ENCODE measurements at regions not wholly inside any gene's neighbourhood (a gene's known extent, or its start where the extent isn't known, plus 50 kb on each side); places are given as distances from the start of the nearest gene placed in this dataset.
"Not testable (repeated sequence)": the region's sequence is repeated elsewhere in the genome, so short reads cannot be mapped to it uniquely, and the experiment has no call there.

GRCh38 chr4:1524761-1525160, 118.5 kb upstream of the NKX1-1 start:
- no peak overlapping the region for H3K27ac ChIP-seq (ENCODE audit: insufficient read depth, low read length, poor library complexity, severe bottlenecking)
- no peak overlapping the region for H3K4me3 ChIP-seq (ENCODE audit: insufficient read depth, low read depth, low read length, poor library complexity, severe bottlenecking)
- H3K4me1 ChIP-seq (ENCODE audit: control insufficient read depth, insufficient read depth, low read length, poor library complexity, severe bottlenecking), result peaks cover 6% of the 10 kb centered on the region
- no peaks in the 10 kb centered on the region for H3K36me3 ChIP-seq (ENCODE audit: control insufficient read depth, insufficient read depth, low read length)
- H3K9me3 ChIP-seq (ENCODE audit: control insufficient read depth, low read length), result no peaks in the 10 kb centered on the region
- no peak for DNase-seq
- H3K27me3 ChIP-seq (replicated peaks; ENCODE audit: control insufficient read depth, insufficient read depth, low read length, poor library complexity, severe bottlenecking), result no peaks in the 10 kb centered on the region

DNA sequence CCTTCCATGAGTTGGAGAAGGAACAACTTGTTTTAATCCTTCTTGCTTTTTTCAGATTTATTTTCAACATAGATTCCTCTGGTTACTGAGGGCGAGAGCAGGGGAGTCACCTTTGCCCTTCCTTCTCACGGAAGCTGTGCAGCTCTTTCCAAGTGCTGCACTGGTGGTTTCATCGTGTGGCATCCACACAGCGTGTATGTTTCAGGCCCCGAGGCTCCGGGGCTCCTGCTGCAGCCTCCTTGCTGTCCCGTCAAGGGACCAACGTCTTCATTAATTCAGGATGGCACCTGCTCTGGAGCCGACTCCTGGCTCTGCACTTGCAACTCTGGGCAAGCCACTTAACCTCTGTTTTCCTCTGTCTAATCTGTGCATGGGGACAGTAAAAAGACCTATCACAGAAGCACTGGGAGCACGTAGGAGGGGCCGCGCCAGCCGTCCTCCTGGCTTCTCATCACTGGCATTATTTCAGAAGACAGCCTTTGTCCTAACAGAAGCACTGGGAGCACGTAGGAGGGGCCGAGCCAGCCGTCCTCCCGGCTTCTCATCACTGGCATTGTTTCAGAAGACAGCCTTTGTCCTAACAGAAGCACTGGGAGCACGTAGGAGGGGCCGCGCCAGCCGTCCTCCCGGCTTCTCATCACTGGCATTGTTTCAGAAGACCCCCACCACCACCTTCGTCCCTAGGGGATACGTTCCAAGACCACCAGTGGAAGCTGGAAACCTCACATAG, 117.8 kb upstream of the NKX1-1 start:
- no peak overlapping the region for H3K27ac ChIP-seq (ENCODE audit: insufficient read depth, low read length, poor library complexity, severe bottlenecking)
- H3K27me3 ChIP-seq (replicated peaks; ENCODE audit: control insufficient read depth, insufficient read depth, low read length, poor library complexity, severe bottlenecking), result no peaks in the 10 kb centered on the region
- H3K4me3 ChIP-seq (ENCODE audit: insufficient read depth, low read depth, low read length, poor library complexity, severe bottlenecking), result no peak overlapping the region
- DNase-seq, result no peak
- H3K9me3 ChIP-seq (ENCODE audit: control insufficient read depth, low read length), result no peaks in the 10 kb centered on the region
- peaks cover 6% of the 10 kb centered on the region for H3K4me1 ChIP-seq (ENCODE audit: control insufficient read depth, insufficient read depth, low read length, poor library complexity, severe bottlenecking)
- H3K36me3 ChIP-seq (ENCODE audit: control insufficient read depth, insufficient read depth, low read length), result no peaks in the 10 kb centered on the region

GRCh38 chr4:1523506-1523905, 117.3 kb upstream of the NKX1-1 start:
- Histone ChIP-seq H3K27me3 (replicated peaks; ENCODE audit: control insufficient read depth, insufficient read depth, low read length, poor library complexity, severe bottlenecking) (no peaks in the 10 kb centered on the region), H3K4me3 (ENCODE audit: insufficient read depth, low read depth, low read length, poor library complexity, severe bottlenecking) (no peak overlapping the region), H3K4me1 (ENCODE audit: control insufficient read depth, insufficient read depth, low read length, poor library complexity, severe bottlenecking) (peaks cover 6% of the 10 kb centered on the region), H3K27ac (ENCODE audit: insufficient read depth, low read length, poor library complexity, severe bottlenecking) (no peak overlapping the region), H3K36me3 (ENCODE audit: control insufficient read depth, insufficient read depth, low read length) (no peaks in the 10 kb centered on the region), H3K9me3 (ENCODE audit: control insufficient read depth, low read length) (no peaks in the 10 kb centered on the region)
- no peak for DNase-seq

DNA sequence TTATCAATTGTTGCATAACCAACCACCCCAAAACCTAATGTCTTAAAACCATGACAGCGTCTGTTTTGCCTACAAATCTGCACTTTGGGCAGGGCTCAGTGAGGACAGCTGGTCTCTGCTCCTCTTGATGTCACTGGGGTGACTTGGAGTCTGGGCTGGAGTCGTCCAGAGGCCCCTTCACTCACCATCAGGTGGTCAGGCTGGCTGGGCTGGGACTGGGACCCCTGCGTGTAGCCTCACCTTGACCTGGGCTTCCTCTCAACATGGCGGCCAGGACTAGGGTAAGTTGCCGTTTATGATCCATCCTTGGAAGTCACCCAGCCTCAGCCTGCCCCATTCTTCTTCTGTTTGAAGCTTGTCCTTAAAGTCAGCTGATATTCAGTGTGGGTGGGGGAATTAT, 116.8 kb upstream of the NKX1-1 start:
- no peaks in the 10 kb centered on the region for H3K27me3 ChIP-seq (replicated peaks; ENCODE audit: control insufficient read depth, insufficient read depth, low read length, poor library complexity, severe bottlenecking)
- no peak overlapping the region for H3K4me3 ChIP-seq (ENCODE audit: insufficient read depth, low read depth, low read length, poor library complexity, severe bottlenecking)
- DNase-seq, result no peak
- no peaks in the 10 kb centered on the region for H3K36me3 ChIP-seq (ENCODE audit: control insufficient read depth, insufficient read depth, low read length)
- H3K4me1 ChIP-seq (ENCODE audit: control insufficient read depth, insufficient read depth, low read length, poor library complexity, severe bottlenecking), result peaks cover 6% of the 10 kb centered on the region
- no peaks in the 10 kb centered on the region for H3K9me3 ChIP-seq (ENCODE audit: control insufficient read depth, low read length)
- no peak overlapping the region for H3K27ac ChIP-seq (ENCODE audit: insufficient read depth, low read length, poor library complexity, severe bottlenecking)

DNA sequence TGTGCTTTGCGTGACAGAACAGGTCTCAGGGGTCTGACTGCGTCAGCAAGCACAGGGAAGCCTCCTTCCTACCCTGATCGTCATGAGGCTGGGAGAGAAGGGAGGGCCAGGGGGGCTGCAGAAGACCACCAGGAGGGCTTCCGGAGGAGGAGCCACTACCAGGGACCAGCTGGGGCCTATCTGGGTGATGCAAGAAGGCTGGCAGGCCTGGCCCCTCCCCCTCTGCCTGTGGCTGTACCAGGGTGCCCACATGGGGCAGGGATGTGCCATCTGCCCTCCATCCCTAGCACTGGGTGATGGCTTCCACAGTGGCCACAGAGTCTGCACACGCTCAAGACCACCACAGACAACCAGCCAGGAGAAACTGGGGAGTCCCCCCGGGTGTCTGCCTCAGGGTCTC, 116.4 kb upstream of the NKX1-1 start:
- no peaks in the 10 kb centered on the region for H3K9me3 ChIP-seq (ENCODE audit: control insufficient read depth, low read length)
- H3K36me3 ChIP-seq (ENCODE audit: control insufficient read depth, insufficient read depth, low read length), result no peaks in the 10 kb centered on the region
- H3K27me3 ChIP-seq (replicated peaks; ENCODE audit: control insufficient read depth, insufficient read depth, low read length, poor library complexity, severe bottlenecking), result no peaks in the 10 kb centered on the region
- no peak overlapping the region for H3K4me3 ChIP-seq (ENCODE audit: insufficient read depth, low read depth, low read length, poor library complexity, severe bottlenecking)
- H3K4me1 ChIP-seq (ENCODE audit: control insufficient read depth, insufficient read depth, low read length, poor library complexity, severe bottlenecking), result peaks cover 6% of the 10 kb centered on the region
- no peak for DNase-seq
- H3K27ac ChIP-seq (ENCODE audit: insufficient read depth, low read length, poor library complexity, severe bottlenecking), result no peak overlapping the region

DNA sequence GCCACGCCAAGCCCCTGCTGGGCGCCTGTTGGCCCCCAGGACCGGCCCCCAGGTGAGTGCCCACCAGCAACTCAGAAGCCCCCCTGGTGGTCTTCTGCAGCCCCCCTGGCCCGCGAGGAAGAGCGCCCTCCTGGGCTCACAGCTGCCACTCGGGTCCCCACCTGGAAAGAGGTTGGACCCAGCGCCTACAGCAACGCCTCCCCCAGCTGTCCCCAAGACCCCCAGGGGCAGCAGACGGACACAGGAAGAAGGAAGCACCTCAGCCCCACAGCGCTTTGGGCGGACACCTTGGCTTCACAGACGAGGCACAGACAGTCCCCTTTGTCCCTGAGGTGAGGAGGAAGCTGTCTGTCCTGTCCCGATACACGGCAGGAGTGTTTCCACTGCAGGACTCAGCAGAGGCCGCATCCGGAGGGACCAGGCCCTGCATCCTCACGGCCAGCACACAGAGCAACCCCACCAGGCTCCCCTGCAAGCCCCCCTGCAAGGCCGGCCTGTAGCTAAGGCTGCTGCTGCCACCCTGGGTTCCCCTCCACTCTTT, 115.6 kb upstream of the NKX1-1 start:
- Histone ChIP-seq H3K27ac (ENCODE audit: insufficient read depth, low read length, poor library complexity, severe bottlenecking) (no peak overlapping the region), H3K27me3 (replicated peaks; ENCODE audit: control insufficient read depth, insufficient read depth, low read length, poor library complexity, severe bottlenecking) (no peaks in the 10 kb centered on the region), H3K9me3 (ENCODE audit: control insufficient read depth, low read length) (no peaks in the 10 kb centered on the region), H3K4me1 (ENCODE audit: control insufficient read depth, insufficient read depth, low read length, poor library complexity, severe bottlenecking) (peaks cover 6% of the 10 kb centered on the region), H3K36me3 (ENCODE audit: control insufficient read depth, insufficient read depth, low read length) (no peaks in the 10 kb centered on the region), H3K4me3 (ENCODE audit: insufficient read depth, low read depth, low read length, poor library complexity, severe bottlenecking) (no peak overlapping the region)
- DNase-seq, result no peak

- not testable (repeated sequence) for DNase-seq; H3K27ac ChIP-seq (ENCODE audit: insufficient read depth, low read length, poor library complexity, severe bottlenecking); H3K36me3 ChIP-seq (ENCODE audit: control insufficient read depth, insufficient read depth, low read length); H3K9me3 ChIP-seq (ENCODE audit: control insufficient read depth, low read length); H3K4me1 ChIP-seq (ENCODE audit: control insufficient read depth, insufficient read depth, low read length, poor library complexity, severe bottlenecking); H3K27me3 ChIP-seq (replicated peaks; ENCODE audit: control insufficient read depth, insufficient read depth, low read length, poor library complexity, severe bottlenecking)
- peak overlapping the region; percentile 42 for H3K4me3 ChIP-seq (ENCODE audit: insufficient read depth, low read depth, low read length, poor library complexity, severe bottlenecking)
Measured at GRCh38 chr4:1520795-1521576, 114.7 kb upstream of the NKX1-1 start.

- DNase-seq, result no peak
- H3K4me1 ChIP-seq (ENCODE audit: control insufficient read depth, insufficient read depth, low read length, poor library complexity, severe bottlenecking), result peaks cover 6% of the 10 kb centered on the region
- H3K27me3 ChIP-seq (replicated peaks; ENCODE audit: control insufficient read depth, insufficient read depth, low read length, poor library complexity, severe bottlenecking), result no peaks in the 10 kb centered on the region
- no peaks in the 10 kb centered on the region for H3K9me3 ChIP-seq (ENCODE audit: control insufficient read depth, low read length)
- H3K4me3 ChIP-seq (ENCODE audit: insufficient read depth, low read depth, low read length, poor library complexity, severe bottlenecking), result no peak overlapping the region
- no peak overlapping the region for H3K27ac ChIP-seq (ENCODE audit: insufficient read depth, low read length, poor library complexity, severe bottlenecking)
- H3K36me3 ChIP-seq (ENCODE audit: control insufficient read depth, insufficient read depth, low read length), result no peaks in the 10 kb centered on the region
Measured at GRCh38 chr4:1519787-1520661, 113.8 kb upstream of the NKX1-1 start.

DNA sequence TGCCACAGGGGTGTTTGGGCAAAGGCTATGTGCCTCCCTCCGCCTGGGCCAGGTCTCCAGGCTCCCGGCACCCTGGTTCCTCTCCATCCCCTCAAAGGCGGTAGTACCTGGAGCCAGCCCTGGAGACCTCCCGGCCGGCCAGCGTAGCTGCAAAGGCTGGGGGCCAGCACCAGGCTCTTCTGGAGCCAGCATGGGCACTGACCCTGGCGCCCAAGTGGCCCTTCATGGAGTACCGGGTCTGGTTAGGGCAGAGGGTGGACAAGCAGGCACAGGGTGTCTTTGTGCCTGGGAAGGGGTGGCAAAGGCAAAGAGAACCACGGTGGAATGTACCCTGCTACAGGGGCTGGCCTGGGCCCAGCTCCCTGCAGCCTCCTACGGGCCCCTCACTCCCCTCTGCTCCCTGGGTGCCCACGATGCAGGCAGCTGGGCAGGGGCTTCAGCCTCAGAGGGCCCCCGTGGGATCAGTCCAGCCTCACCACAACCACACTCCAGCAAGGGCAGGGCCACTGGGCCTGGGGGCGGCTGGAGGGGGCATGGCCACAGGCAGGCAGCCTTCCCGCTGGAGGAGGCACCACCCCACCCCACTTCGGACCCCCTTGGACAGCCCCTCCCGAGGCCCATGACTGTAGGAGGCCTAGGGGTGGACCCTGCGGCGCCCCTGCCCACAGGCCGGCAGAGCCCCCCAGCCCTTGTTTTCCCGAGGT, 112.9 kb upstream of the NKX1-1 start:
- Histone ChIP-seq H3K27ac (ENCODE audit: insufficient read depth, low read length, poor library complexity, severe bottlenecking) (no peak overlapping the region), H3K9me3 (ENCODE audit: control insufficient read depth, low read length) (no peaks in the 10 kb centered on the region), H3K4me1 (ENCODE audit: control insufficient read depth, insufficient read depth, low read length, poor library complexity, severe bottlenecking) (peaks cover 6% of the 10 kb centered on the region), H3K36me3 (ENCODE audit: control insufficient read depth, insufficient read depth, low read length) (no peaks in the 10 kb centered on the region), H3K4me3 (ENCODE audit: insufficient read depth, low read depth, low read length, poor library complexity, severe bottlenecking) (no peak overlapping the region), H3K27me3 (replicated peaks; ENCODE audit: control insufficient read depth, insufficient read depth, low read length, poor library complexity, severe bottlenecking) (no peaks in the 10 kb centered on the region)
- no peak for DNase-seq
